IPS-18a (cell line): ENCODE measurements at regions not wholly inside any gene's neighbourhood (a gene's known extent, or its start where the extent isn't known, plus 50 kb on each side); places are given as distances from the start of the nearest gene placed in this dataset.

Experiments used
- H3K27ac ChIP-seq: one replicate; pipeline ENCODE4 v1.5.1; 2013; ENCODE audit warnings: low read length
- H3K27me3 ChIP-seq: one replicate; pipeline ENCODE4 v1.6.1; 2013; ENCODE audit warnings: mild to moderate bottlenecking, low read length; ENCODE audit not compliant: control insufficient read depth, insufficient read depth
- H3K36me3 ChIP-seq: one replicate; pipeline ENCODE4 v1.6.1; 2013; ENCODE audit warnings: low read depth, low read length; ENCODE audit not compliant: control insufficient read depth
- H3K4me1 ChIP-seq: one replicate; pipeline ENCODE4 v1.6.1; 2013; ENCODE audit warnings: low read depth, low read length; ENCODE audit not compliant: control insufficient read depth
- H3K4me3 ChIP-seq: one replicate; pipeline ENCODE4 v1.5.1; 2013; ENCODE audit warnings: low read length
- H3K9ac ChIP-seq: one replicate; pipeline ENCODE4 v1.6.1; 2013; ENCODE audit warnings: mild to moderate bottlenecking, low read length, moderate library complexity
- H3K9me3 ChIP-seq: one replicate; pipeline ENCODE4 v1.6.1; 2013; ENCODE audit warnings: low read depth, low read length; ENCODE audit not compliant: control insufficient read depth

DNA sequence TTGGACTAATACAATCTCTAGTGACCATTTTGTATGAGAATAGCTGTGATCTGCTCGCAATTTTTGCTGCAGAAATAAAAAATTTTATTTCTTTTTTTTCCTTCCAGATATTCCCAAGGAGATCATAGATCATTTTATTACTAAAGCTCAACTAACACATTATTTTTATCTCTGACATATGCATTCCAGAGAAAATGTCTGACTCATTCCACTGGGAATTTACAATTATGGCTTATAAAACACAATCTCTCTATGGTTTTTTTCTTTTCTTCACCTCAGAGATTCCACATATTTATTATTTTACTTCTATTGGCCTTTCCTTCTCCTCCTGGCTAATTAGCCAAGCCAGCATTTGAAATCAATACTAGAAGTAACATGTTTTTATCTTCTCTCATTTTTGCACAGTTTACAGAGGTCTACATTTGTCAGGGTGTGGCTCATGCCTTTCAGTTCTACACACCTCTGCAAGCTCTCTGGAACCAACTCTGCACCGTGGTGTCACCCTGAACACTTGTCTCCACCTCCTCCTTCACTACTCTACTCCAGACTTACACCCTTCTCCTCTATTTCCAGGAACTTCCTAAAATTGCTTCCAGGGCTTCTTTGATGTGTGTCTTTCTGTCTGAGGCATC, 59.8 kb upstream of the GPM6A start:
- no peak overlapping the region for H3K4me3 ChIP-seq
- H3K9ac ChIP-seq: no peak overlapping the region
- H3K36me3 ChIP-seq: no peaks in the 10 kb centered on the region
- no peaks in the 10 kb centered on the region for H3K9me3 ChIP-seq
- H3K4me1 ChIP-seq: no peaks in the 10 kb centered on the region
- H3K27ac ChIP-seq: no peak overlapping the region
- no peaks in the 10 kb centered on the region for H3K27me3 ChIP-seq

DNA sequence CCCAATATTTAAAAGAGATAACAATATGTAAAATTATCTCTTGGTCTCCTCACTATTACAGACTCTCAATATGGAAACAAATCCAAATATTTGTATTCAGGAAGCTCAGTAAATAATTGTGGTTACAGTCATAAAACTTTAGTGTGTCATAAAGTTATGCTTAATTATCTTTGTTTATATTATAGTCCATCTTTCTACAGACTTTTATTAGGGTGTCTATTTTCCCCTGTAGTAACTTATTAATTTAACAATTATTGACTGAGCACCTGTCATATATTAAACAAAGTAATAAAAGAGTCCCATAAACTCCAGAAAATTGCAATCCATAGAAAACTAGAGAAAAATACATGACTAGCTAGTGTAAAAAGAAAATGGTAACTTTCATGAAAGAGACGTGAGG, 61.6 kb upstream of the GPM6A start:
- Histone ChIP-seq H3K36me3 (no peaks in the 10 kb centered on the region), H3K4me1 (no peaks in the 10 kb centered on the region), H3K9me3 (no peaks in the 10 kb centered on the region), H3K4me3 (no peak overlapping the region), H3K27ac (no peak overlapping the region), H3K9ac (no peak overlapping the region), H3K27me3 (no peaks in the 10 kb centered on the region)

DNA sequence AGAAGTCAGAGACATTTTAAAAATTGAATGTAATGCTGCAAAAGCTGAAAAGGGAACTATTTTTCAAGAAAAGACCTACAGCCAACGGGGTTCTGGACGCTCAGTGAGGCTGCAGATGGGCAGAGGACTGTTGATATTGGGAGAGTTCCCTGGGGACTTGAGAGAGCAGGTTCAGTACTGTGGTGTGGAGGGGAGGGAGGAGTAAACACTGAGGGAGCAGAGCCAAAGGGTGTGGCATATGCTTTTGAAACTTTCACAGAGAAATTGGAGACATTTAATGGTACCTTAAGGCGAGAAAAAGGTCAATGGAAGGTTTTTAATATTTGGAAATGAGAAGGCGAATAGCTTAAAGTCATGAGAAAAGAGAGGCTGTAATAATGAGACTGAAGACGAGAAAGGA, 62.2 kb upstream of the GPM6A start:
- Histone ChIP-seq H3K4me3 (no peak overlapping the region), H3K36me3 (no peaks in the 10 kb centered on the region), H3K27me3 (no peaks in the 10 kb centered on the region), H3K9me3 (no peaks in the 10 kb centered on the region), H3K4me1 (no peaks in the 10 kb centered on the region), H3K9ac (no peak overlapping the region), H3K27ac (no peak overlapping the region)

DNA sequence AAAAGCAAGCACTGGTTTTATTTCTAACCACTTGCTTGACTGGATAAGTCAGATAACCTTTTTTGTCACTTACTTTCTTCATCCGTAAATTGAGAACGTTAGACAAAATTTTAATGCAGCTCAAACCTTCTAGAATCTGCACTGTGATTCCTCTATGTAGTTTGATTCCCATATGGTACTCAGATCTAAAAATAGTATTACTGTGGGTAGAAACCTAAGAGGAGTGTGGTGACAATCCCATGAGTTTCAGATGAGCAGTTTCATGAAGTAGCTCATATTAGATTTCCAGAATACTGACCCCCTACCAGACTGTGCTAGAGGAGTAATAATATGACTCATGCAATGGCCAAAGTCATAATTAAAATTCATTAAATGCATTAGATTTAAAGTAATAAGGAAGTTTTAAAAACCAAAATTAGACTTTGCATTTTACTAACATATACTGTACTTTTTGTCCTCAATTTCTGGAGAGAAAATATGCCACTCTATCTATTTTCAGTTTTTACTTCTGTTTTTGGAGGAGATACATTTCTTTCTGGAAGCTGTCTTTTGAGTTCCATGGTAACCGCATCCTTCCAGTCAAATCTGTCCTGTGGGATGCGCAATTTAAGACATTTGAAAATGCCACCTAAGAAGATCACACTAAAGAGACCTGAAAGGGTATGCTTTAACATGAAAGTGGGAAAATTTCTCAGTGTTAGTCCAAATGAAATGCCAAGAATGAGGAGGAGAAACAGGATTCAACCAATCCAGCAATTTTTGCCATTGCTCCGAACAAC, 64.1 kb upstream of the GPM6A start:
- no peaks in the 10 kb centered on the region for H3K36me3 ChIP-seq
- no peaks in the 10 kb centered on the region for H3K4me1 ChIP-seq
- H3K9ac ChIP-seq: no peak overlapping the region
- H3K27me3 ChIP-seq: no peaks in the 10 kb centered on the region
- no peak overlapping the region for H3K27ac ChIP-seq
- H3K9me3 ChIP-seq: no peaks in the 10 kb centered on the region
- no peak overlapping the region for H3K4me3 ChIP-seq

DNA sequence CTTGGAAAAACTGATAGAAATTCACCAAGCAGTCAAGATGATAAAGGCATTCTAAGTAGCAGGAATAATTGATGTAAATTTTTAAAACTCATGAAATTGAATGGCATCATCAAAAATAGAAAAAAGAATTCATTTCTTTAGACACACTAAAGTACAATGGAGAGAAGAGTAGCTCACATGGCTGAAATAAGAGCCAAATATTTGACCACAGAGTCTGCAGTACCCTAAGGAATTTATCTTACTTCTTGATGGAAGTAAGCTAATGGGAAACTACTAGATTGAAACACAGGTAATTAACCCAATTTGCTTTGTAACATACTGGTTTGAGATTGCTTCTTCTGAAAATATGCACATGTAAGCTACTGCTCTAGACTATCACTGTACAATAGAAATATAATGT, 70.8 kb upstream of the GPM6A start:
- no peaks in the 10 kb centered on the region for H3K9me3 ChIP-seq
- H3K4me1 ChIP-seq: no peaks in the 10 kb centered on the region
- H3K36me3 ChIP-seq: no peaks in the 10 kb centered on the region
- H3K27me3 ChIP-seq: no peaks in the 10 kb centered on the region
- no peak overlapping the region for H3K4me3 ChIP-seq
- no peak overlapping the region for H3K27ac ChIP-seq
- H3K9ac ChIP-seq: no peak overlapping the region

DNA sequence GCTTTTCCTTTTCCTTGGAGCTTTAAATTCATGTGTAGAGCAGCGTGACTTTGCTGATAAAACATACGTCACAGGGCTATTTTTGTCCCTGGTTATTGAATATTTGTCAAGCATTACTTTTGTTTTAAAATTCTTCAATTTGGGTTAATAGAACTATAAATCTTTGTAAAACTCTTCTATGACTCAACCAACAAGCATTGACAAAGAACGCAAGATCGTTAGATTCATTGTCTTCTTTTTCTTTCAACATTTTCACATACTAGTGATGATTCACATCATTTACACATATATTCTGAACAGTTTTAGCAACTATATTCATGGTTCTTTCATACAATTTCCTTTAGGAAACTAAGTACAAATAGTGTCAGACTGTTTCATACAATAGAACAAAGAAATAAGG, 72.0 kb upstream of the GPM6A start:
- H3K27ac ChIP-seq: no peak overlapping the region
- no peak overlapping the region for H3K9ac ChIP-seq
- no peak overlapping the region for H3K4me3 ChIP-seq
- H3K9me3 ChIP-seq: no peaks in the 10 kb centered on the region
- H3K27me3 ChIP-seq: no peaks in the 10 kb centered on the region
- H3K4me1 ChIP-seq: no peaks in the 10 kb centered on the region
- no peaks in the 10 kb centered on the region for H3K36me3 ChIP-seq

DNA sequence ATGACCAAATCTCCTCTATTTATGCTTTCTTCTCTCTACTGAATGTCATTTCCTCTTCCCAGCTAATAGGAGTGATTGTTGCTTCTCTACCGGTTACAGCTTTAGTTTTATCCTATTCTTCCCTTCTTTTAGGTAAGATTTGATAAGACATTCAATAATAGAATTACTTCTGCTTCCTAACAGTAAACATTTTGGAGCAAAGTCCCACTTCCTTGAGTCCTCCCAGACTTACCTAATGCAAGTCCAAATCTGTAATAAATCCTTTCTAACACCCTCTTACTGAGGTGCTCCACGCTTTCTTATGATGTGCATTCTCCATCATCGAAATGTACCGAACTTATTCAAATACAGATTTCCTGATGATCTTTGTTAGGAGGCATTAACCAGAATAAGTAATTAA, 79.2 kb upstream of the GPM6A start:
- Histone ChIP-seq H3K27ac (no peak overlapping the region), H3K4me3 (no peak overlapping the region), H3K9ac (no peak overlapping the region), H3K36me3 (no peaks in the 10 kb centered on the region), H3K4me1 (no peaks in the 10 kb centered on the region), H3K27me3 (no peaks in the 10 kb centered on the region), H3K9me3 (no peaks in the 10 kb centered on the region)

DNA sequence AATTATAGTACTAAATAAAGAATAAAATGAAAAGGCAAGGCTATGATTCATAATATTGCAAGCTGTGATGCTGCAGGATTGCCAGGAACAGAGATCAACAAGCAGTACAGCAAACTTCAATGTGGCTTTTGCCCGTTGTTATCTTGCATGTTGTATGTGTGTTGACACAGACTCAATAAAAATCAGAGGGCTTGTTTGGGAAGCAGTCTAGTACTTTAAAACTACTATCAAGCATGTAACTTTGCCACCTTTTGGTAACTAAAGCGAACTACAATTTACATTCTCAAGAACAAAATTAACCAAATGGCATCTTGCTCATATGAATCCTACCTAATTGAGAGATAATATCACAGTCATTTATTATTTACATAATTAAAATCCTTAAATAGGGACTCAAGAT, 79.8 kb upstream of the GPM6A start:
- H3K27me3 ChIP-seq: no peaks in the 10 kb centered on the region
- H3K4me1 ChIP-seq: no peaks in the 10 kb centered on the region
- H3K36me3 ChIP-seq: no peaks in the 10 kb centered on the region
- no peak overlapping the region for H3K27ac ChIP-seq
- no peaks in the 10 kb centered on the region for H3K9me3 ChIP-seq
- H3K4me3 ChIP-seq: no peak overlapping the region
- no peak overlapping the region for H3K9ac ChIP-seq

DNA sequence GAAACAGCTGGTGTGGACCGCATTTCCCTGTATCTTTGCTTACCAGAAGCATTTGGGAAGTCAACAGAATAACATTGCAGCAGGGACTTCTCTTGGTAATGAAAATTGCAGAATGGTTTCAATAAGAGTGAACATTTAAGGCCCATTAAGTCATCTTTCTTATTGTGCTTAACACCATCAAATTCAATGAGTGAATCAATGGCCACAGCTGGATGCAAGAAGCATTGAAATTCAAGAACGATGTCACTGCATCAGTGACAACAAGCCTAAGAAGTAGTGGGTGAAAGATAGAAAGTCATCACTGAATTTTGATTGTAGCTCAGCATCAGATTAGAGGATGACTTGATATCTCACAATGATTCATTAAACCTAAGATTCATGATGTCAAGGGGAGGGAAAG, 93.9 kb upstream of the GPM6A start:
- H3K4me1 ChIP-seq: peaks cover 13% of the 10 kb centered on the region
- no peak overlapping the region for H3K4me3 ChIP-seq
- no peak overlapping the region for H3K9ac ChIP-seq
- H3K9me3 ChIP-seq: no peaks in the 10 kb centered on the region
- no peak overlapping the region for H3K27ac ChIP-seq
- no peaks in the 10 kb centered on the region for H3K36me3 ChIP-seq
- H3K27me3 ChIP-seq: no peaks in the 10 kb centered on the region

DNA sequence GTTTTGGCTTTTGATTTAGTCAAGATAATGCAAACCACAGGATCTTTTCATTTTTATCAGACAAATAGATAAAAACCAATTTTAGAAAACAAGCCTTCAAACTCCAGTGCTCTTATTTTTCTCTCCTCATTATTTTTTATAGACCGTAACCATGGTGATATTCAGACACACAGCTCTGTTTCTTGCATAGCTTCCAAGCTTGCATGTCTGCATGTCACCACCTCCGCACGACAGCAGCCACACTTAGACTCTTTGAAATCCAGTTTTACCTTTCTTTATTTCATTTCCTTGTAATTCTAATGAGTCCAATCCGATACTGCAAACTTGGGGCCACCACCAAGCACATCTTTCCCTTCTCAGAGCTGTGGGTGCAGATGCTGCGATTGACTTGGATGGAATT, 94.3 kb upstream of the GPM6A start:
- H3K4me3 ChIP-seq: no peak overlapping the region
- no peak overlapping the region for H3K9ac ChIP-seq
- H3K27ac ChIP-seq: no peak overlapping the region
- no peaks in the 10 kb centered on the region for H3K27me3 ChIP-seq
- no peaks in the 10 kb centered on the region for H3K9me3 ChIP-seq
- H3K36me3 ChIP-seq: no peaks in the 10 kb centered on the region
- H3K4me1 ChIP-seq: peaks cover 13% of the 10 kb centered on the region

DNA sequence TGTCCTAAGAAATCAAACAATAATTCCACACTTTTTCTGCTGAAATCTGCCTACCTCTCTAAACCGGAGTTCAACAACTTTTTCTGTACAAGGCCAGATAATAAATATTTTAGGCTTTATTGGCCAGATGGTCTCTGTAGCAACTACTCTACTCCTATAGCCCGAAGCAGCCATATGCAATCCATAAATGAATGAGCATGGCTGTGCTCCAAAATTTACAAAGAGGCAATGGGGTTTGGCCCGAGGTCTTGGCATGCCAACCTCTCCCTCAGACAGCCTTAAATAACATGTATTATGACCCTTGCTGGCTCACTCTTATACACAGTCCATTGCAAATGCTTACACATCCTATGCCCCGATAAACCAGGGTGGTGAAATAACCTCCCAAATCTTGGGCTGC, 98.6 kb upstream of the GPM6A start:
- no peaks in the 10 kb centered on the region for H3K27me3 ChIP-seq
- no peaks in the 10 kb centered on the region for H3K36me3 ChIP-seq

More for the DNA sequence above, 98.6 kb upstream of the GPM6A start:
- no peaks in the 10 kb centered on the region for H3K9me3 ChIP-seq
- peaks cover 7% of the 10 kb centered on the region for H3K4me1 ChIP-seq
- no peak overlapping the region for H3K27ac ChIP-seq
- H3K9ac ChIP-seq: no peak overlapping the region
- no peak overlapping the region for H3K4me3 ChIP-seq
